H9 (cell line): ENCODE measurements at regions not wholly inside any gene's neighbourhood (a gene's known extent, or its start where the extent isn't known, plus 50 kb on each side); places are given as distances from the start of the nearest gene placed in this dataset.

Source experiments
- DNase-seq: peaks from one replicate; pipeline ENCODE4 v3.0.0-alpha.2; 2017
- H2AFZ ChIP-seq: one replicate; pipeline ENCODE4 v1.6.1; 2013; ENCODE audit warnings: mild to moderate bottlenecking, low read length, control low read depth, moderate library complexity
- H2AK5ac ChIP-seq: 2 replicates; pipeline ENCODE4 v1.6.1; 2013; ENCODE audit warnings: low read length, control low read depth, mixed read lengths; ENCODE audit not compliant: insufficient read length
- H2BK120ac ChIP-seq: one replicate; pipeline ENCODE4 v1.6.1; 2013; ENCODE audit warnings: low read depth, mild to moderate bottlenecking, low read length, control low read depth, inconsistent platforms; ENCODE audit not compliant: poor library complexity, severe bottlenecking
- H2BK12ac ChIP-seq: 2 replicates; pipeline ENCODE4 v1.6.1; 2013; ENCODE audit warnings: low read length, control low read depth, mixed read lengths, low read depth; ENCODE audit not compliant: insufficient read length
- H2BK15ac ChIP-seq: 2 replicates; pipeline ENCODE4 v1.6.1; 2013; ENCODE audit warnings: low read depth, low read length, control low read depth
- H2BK20ac ChIP-seq: one replicate; pipeline ENCODE4 v1.6.1; 2013; ENCODE audit warnings: low read depth, mild to moderate bottlenecking, low read length, control low read depth, inconsistent platforms; ENCODE audit not compliant: poor library complexity, severe bottlenecking
- H2BK5ac ChIP-seq: 2 replicates; pipeline ENCODE4 v1.6.1; 2013; ENCODE audit warnings: low read length, control low read depth, mixed read lengths; ENCODE audit not compliant: insufficient read length
- H3K14ac ChIP-seq: 2 replicates; pipeline ENCODE4 v1.6.1; 2013; ENCODE audit warnings: low read length, control low read depth; ENCODE audit not compliant: insufficient read depth
- H3K18ac ChIP-seq: 2 replicates; pipeline ENCODE4 v1.6.1; 2013; ENCODE audit warnings: low read depth, mild to moderate bottlenecking, mixed read lengths, low read length, control low read depth; ENCODE audit not compliant: insufficient read length
- H3K23ac ChIP-seq: 2 replicates; pipeline ENCODE4 v1.6.1; 2013; ENCODE audit warnings: low read length, control low read depth, mixed read lengths, low read depth; ENCODE audit not compliant: insufficient read length
- H3K23me2 ChIP-seq: 2 replicates; pipeline ENCODE4 v1.6.1; 2013; ENCODE audit warnings: low read depth, mild to moderate bottlenecking, mixed read lengths, low read length, control low read depth; ENCODE audit not compliant: insufficient read length, poor library complexity, severe bottlenecking
- H3K27ac ChIP-seq: 2 replicates; pipeline ENCODE4 v1.5.1; 2013; ENCODE audit warnings: low read length, control low read depth, mixed read lengths, low read depth; ENCODE audit not compliant: insufficient read length
- H3K27me3 ChIP-seq: 2 replicates; pipeline ENCODE4 v1.6.1; 2013; ENCODE audit warnings: low read length, control low read depth, inconsistent platforms; ENCODE audit not compliant: insufficient read depth
- H3K4ac ChIP-seq: 2 replicates; pipeline ENCODE4 v1.6.1; 2013; ENCODE audit warnings: low read depth, mild to moderate bottlenecking, control low read depth, inconsistent platforms, low read length, moderate library complexity
- H3K4me1 ChIP-seq: 2 replicates; pipeline ENCODE4 v1.6.1; 2013; ENCODE audit warnings: low read length, control low read depth, inconsistent platforms; ENCODE audit not compliant: insufficient read depth
- H3K4me2 ChIP-seq: 2 replicates; pipeline ENCODE4 v1.6.1; 2013; ENCODE audit warnings: low read length, control low read depth, mixed read lengths; ENCODE audit not compliant: insufficient read length, insufficient read depth
- H3K56ac ChIP-seq: 2 replicates; pipeline ENCODE4 v1.6.1; 2013; ENCODE audit warnings: low read depth, mild to moderate bottlenecking, mixed read lengths, low read length, control low read depth; ENCODE audit not compliant: insufficient read length
- H3K79me1 ChIP-seq: 2 replicates; pipeline ENCODE4 v1.6.1; 2013; ENCODE audit warnings: low read depth, mild to moderate bottlenecking, moderate library complexity, low read length, control low read depth, inconsistent platforms; ENCODE audit not compliant: insufficient read depth, poor library complexity, severe bottlenecking
- H3K79me2 ChIP-seq: 2 replicates; pipeline ENCODE4 v1.6.1; 2013; ENCODE audit warnings: low read length, control low read depth, inconsistent platforms; ENCODE audit not compliant: insufficient read depth
- H3K9ac ChIP-seq: 2 replicates; pipeline ENCODE4 v1.6.1; 2013; ENCODE audit warnings: low read length, control low read depth, mixed read lengths; ENCODE audit not compliant: insufficient read length; ENCODE audit errors: extremely low read depth
- H3K9me3 ChIP-seq: one replicate; pipeline ENCODE4 v1.6.1; 2013; ENCODE audit warnings: low read depth, low read length, inconsistent platforms; ENCODE audit not compliant: control insufficient read depth
- H3T11ph ChIP-seq: one replicate; pipeline ENCODE4 v1.6.1; 2013; ENCODE audit warnings: mild to moderate bottlenecking, low read length, control low read depth, inconsistent platforms
- H4K20me1 ChIP-seq: one replicate; pipeline ENCODE4 v1.6.1; 2013; ENCODE audit not compliant: control insufficient read depth, insufficient read length, insufficient read depth
- H4K5ac ChIP-seq: 2 replicates; pipeline ENCODE4 v1.6.1; 2013; ENCODE audit warnings: low read depth, mild to moderate bottlenecking, mixed read lengths, low read length, control low read depth; ENCODE audit not compliant: insufficient read length
- H4K8ac ChIP-seq: replicated peaks from 2 replicates; pipeline ENCODE4 v1.6.1; 2013; ENCODE audit warnings: low read length, control low read depth, mixed read lengths, low read depth; ENCODE audit not compliant: insufficient read length
- H4K91ac ChIP-seq: 2 replicates; pipeline ENCODE4 v1.6.1; 2013; ENCODE audit warnings: low read depth, mild to moderate bottlenecking, moderate library complexity, mixed read lengths, low read length, control low read depth; ENCODE audit not compliant: insufficient read length
- H3K27ac Mint-ChIP-seq, 3 experiments: 2 replicates in 2 of 3; 3 replicates in 1 of 3; pipeline ENCODE4 v1.8.0; 2020 to 2021; ENCODE audit warnings: mixed read lengths in 3 of 3, mild to moderate bottlenecking in 1 of 3, moderate library complexity in 1 of 3
- H3K27me3 Mint-ChIP-seq: 2 replicates; pipeline ENCODE4 v1.8.0; 2021; ENCODE audit warnings: low read depth, mild to moderate bottlenecking, moderate library complexity, mixed read lengths
- H3K36me3 Mint-ChIP-seq, 3 experiments: 2 replicates in 2 of 3; 3 replicates in 1 of 3; pipeline ENCODE4 v1.8.0; 2020 to 2021; ENCODE audit warnings: low read depth in 3 of 3, mixed read lengths in 3 of 3; ENCODE audit not compliant: insufficient read depth in 1 of 3
- H3K4me1 Mint-ChIP-seq, 2 experiments: 2 replicates each; pipeline ENCODE4 v1.8.0; 2020; ENCODE audit warnings: mixed read lengths in 2 of 2
- H3K4me3 Mint-ChIP-seq, 2 experiments: 2 replicates in 1 of 2; 3 replicates in 1 of 2; pipeline ENCODE4 v1.8.0; 2020 to 2021; ENCODE audit warnings: mild to moderate bottlenecking in 2 of 2, mixed read lengths in 2 of 2, moderate library complexity in 1 of 2
- H3K9me3 Mint-ChIP-seq, 2 experiments: 2 replicates in 1 of 2; 3 replicates in 1 of 2; pipeline ENCODE4 v1.8.0; 2020; ENCODE audit warnings: mild to moderate bottlenecking in 2 of 2, mixed read lengths in 2 of 2, moderate library complexity in 1 of 2
- WGBS: extraction: QIAGEN DNeasy Blood & Tissue Kit; methylation state at CpG from one replicate; pipeline ENCODE4 v1.1.7; 2013; ENCODE audit warnings: missing lambda C conversion rate, low lambda C conversion rate, mixed read lengths; ENCODE audit not compliant: insufficient read length; ENCODE audit errors: extremely low coverage; 5-methylcytosine and 5-hydroxymethylcytosine counted together
- TF ChIP-seq, protein P1 (sequence below): fragments of 200-600 bp; sonication (generic); conservative IDR thresholded peaks from 3 replicates; pipeline ENCODE4 v1.8.0; 2021; ENCODE audit warnings: antibody characterized with exemption, mild to moderate bottlenecking

DNA sequence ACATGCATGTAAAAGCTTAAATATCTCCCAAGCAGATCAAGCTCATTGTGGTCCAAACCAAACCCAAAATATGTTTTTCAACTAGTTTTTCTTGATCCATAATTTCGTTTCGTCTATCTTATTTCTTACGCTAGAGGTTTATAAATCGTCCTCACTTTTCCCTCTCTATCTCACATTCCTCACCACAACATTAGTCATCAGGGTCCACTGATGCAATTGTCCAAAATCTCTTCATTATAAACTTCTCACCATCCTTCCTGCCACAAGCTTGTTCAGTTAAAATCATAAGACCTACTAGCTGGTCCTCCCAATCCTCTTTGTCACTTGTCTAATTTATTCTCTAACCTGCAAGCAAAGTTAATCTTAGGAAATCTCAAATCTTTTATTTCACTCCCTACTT lies 173.0 kb upstream of the PALMD start:
- no peak overlapping the region for H3K4ac ChIP-seq
- no peak overlapping the region for H4K8ac ChIP-seq
- no peaks in the 10 kb centered on the region for H3K9me3 Mint-ChIP-seq
- H2BK12ac ChIP-seq: no peak overlapping the region
- H4K91ac ChIP-seq: no peak overlapping the region
- H2BK20ac ChIP-seq: no peak overlapping the region
- no peak overlapping the region for H2BK15ac ChIP-seq
- no peak overlapping the region for H3K56ac ChIP-seq
- no peak overlapping the region for H3K27ac ChIP-seq
- no peak overlapping the region for H3K4me3 Mint-ChIP-seq
- no peaks in the 10 kb centered on the region for H4K20me1 ChIP-seq
- no peaks in the 10 kb centered on the region for H3K27me3 Mint-ChIP-seq
- H3K18ac ChIP-seq: no peak overlapping the region
- no peaks in the 10 kb centered on the region for H3K4me1 ChIP-seq
- H3K23ac ChIP-seq: no peak overlapping the region
- H3K79me1 ChIP-seq: no peaks in the 10 kb centered on the region
- DNase-seq: no peak
- H2BK5ac ChIP-seq: no peak overlapping the region
- no peak overlapping the region for H4K5ac ChIP-seq
- H3K9ac ChIP-seq: no peak overlapping the region
- peaks cover 3 to 5% of the 10 kb centered on the region in 2 experiments; a peak in 3 of 4 replicates for H3K4me1 Mint-ChIP-seq
- no peaks in the 10 kb centered on the region for H3K27me3 ChIP-seq
- no peak overlapping the region for H3T11ph ChIP-seq
- 100% methylated on average over 4 of the region's 4 CpGs for WGBS
- TF ChIP-seq, protein P1, sequence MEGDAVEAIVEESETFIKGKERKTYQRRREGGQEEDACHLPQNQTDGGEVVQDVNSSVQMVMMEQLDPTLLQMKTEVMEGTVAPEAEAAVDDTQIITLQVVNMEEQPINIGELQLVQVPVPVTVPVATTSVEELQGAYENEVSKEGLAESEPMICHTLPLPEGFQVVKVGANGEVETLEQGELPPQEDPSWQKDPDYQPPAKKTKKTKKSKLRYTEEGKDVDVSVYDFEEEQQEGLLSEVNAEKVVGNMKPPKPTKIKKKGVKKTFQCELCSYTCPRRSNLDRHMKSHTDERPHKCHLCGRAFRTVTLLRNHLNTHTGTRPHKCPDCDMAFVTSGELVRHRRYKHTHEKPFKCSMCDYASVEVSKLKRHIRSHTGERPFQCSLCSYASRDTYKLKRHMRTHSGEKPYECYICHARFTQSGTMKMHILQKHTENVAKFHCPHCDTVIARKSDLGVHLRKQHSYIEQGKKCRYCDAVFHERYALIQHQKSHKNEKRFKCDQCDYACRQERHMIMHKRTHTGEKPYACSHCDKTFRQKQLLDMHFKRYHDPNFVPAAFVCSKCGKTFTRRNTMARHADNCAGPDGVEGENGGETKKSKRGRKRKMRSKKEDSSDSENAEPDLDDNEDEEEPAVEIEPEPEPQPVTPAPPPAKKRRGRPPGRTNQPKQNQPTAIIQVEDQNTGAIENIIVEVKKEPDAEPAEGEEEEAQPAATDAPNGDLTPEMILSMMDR: no peak
- H2AK5ac ChIP-seq: no peak overlapping the region
- no peak overlapping the region for H2AFZ ChIP-seq
- no peaks in the 10 kb centered on the region for H3K36me3 Mint-ChIP-seq
- H3K4me2 ChIP-seq: no peak overlapping the region
- H3K14ac ChIP-seq: no peak overlapping the region
- H2BK120ac ChIP-seq: no peak overlapping the region
- H3K9me3 ChIP-seq: no peaks in the 10 kb centered on the region
- H3K23me2 ChIP-seq: no peaks in the 10 kb centered on the region
- no peak overlapping the region for H3K27ac Mint-ChIP-seq
- H3K79me2 ChIP-seq: no peaks in the 10 kb centered on the region
